H1 (cell line): ENCODE measurements at regions not wholly inside any gene's neighbourhood (a gene's known extent, or its start where the extent isn't known, plus 50 kb on each side); places are given as distances from the start of the nearest gene placed in this dataset.

Experiments
- CTCF ChIA-PET: fragments of 300-600 bp; sonication (Branson Sonifier 250); formaldehyde crosslinking; loops from one replicate; lab custom pipeline; 2021; ENCODE audit not compliant: partially characterized antibody; lab: Charles Lee
- POLR2A ChIA-PET: fragments of 300-600 bp; sonication (Branson Sonifier 250); formaldehyde crosslinking; loops from one replicate; lab custom pipeline; 2021; ENCODE audit warnings: inconsistent platforms; ENCODE audit not compliant: partially characterized antibody; lab: Charles Lee
- DNase-seq, 2 experiments: peaks; one replicate each; pipeline versions ENCODE4 v3.0.0 to v3.0.0-alpha.2; 2010 to 2022; ENCODE audit warnings: low spot score in 2 of 2, low read depth in 1 of 2, mixed read lengths in 1 of 2
- FAIRE-seq: peaks from 2 replicates; lab custom pipeline; 2011; peaks lifted over from hg19 to GRCh38; lab: Jason Lieb, UNC
- H2AFZ ChIP-seq: 2 replicates; pipeline ENCODE4 v1.8.1; 2012; ENCODE audit warnings: low read length, inconsistent platforms
- H2AK5ac ChIP-seq: 2 replicates; pipeline ENCODE4 v1.6.1; 2013; ENCODE audit warnings: low read depth, low read length
- H2BK120ac ChIP-seq: replicated peaks from 2 replicates; pipeline ENCODE3; 2013; ENCODE audit warnings: low read depth, low read length, inconsistent platforms
- H2BK12ac ChIP-seq: 2 replicates; pipeline ENCODE4 v1.6.1; 2013; ENCODE audit warnings: low read depth, low read length
- H2BK15ac ChIP-seq: 2 replicates; pipeline ENCODE4 v1.6.1; 2013; ENCODE audit warnings: low read length
- H2BK20ac ChIP-seq: 2 replicates; pipeline ENCODE4 v1.6.1; 2013; ENCODE audit warnings: low read length
- H2BK5ac ChIP-seq: 2 replicates; pipeline ENCODE4 v1.6.1; 2013; ENCODE audit warnings: low read depth, low read length
- H3K14ac ChIP-seq: 2 replicates; pipeline ENCODE4 v1.6.1; 2013; ENCODE audit warnings: inconsistent platforms; ENCODE audit not compliant: insufficient read length
- H3K18ac ChIP-seq: 2 replicates; pipeline ENCODE4 v1.6.1; 2013; ENCODE audit warnings: low read length; ENCODE audit errors: extremely low read depth
- H3K23ac ChIP-seq: 2 replicates; pipeline ENCODE4 v1.6.1; 2013; ENCODE audit warnings: inconsistent platforms; ENCODE audit not compliant: insufficient read length
- H3K23me2 ChIP-seq: 2 replicates; pipeline ENCODE4 v1.6.1; 2013; ENCODE audit warnings: low read depth, low read length
- H3K27ac ChIP-seq: 2 replicates; pipeline ENCODE4 v1.6.1; 2011; ENCODE audit warnings: low read depth, low read length, inconsistent platforms
- H3K27me3 ChIP-seq, 4 experiments: replicated peaks in 1 of 4; 1 replicate in 1 of 4; 2 replicates in 3 of 4; pipeline versions ENCODE4 v1.6.1 to v1.8.1; 2011 to 2013; ENCODE audit warnings: low read length in 3 of 4, mild to moderate bottlenecking in 3 of 4, inconsistent platforms in 2 of 4, mixed read lengths in 2 of 4, moderate library complexity in 1 of 4; ENCODE audit not compliant: control insufficient read depth in 3 of 4, insufficient read depth in 3 of 4; ENCODE audit errors: extremely low read depth in 1 of 4
- H3K36me3 ChIP-seq, 4 experiments: 2 replicates each; pipeline versions ENCODE4 v1.6.1 to v1.8.1; 2011 to 2013; ENCODE audit warnings: mild to moderate bottlenecking in 4 of 4, low read length in 3 of 4, moderate library complexity in 2 of 4, control low read depth in 1 of 4, inconsistent platforms in 1 of 4; ENCODE audit not compliant: insufficient read depth in 4 of 4, control insufficient read depth in 2 of 4
- H3K4ac ChIP-seq: replicated peaks from 2 replicates; pipeline ENCODE3; 2013; ENCODE audit warnings: low read length, low read depth, mixed read lengths, inconsistent platforms; ENCODE audit not compliant: insufficient read length
- H3K4me1 ChIP-seq, 4 experiments: replicated peaks in 1 of 4; 1 replicate in 1 of 4; 2 replicates in 3 of 4; pipeline versions ENCODE4 v1.6.1 to v1.8.1; 2011 to 2013; ENCODE audit warnings: low read length in 3 of 4, inconsistent platforms in 2 of 4, mixed read lengths in 1 of 4; ENCODE audit not compliant: insufficient read depth in 4 of 4, control insufficient read depth in 3 of 4
- H3K4me2 ChIP-seq, 2 experiments: 2 replicates each; pipeline versions ENCODE4 v1.6.1 to v1.8.1; 2011 to 2013; ENCODE audit warnings: low read depth in 2 of 2, low read length in 2 of 2, control low read depth in 1 of 2, inconsistent platforms in 1 of 2, mild to moderate bottlenecking in 1 of 2; ENCODE audit not compliant: insufficient read depth in 1 of 2
- H3K4me3 ChIP-seq, 4 experiments: fragments of 200-600, 300-600 bp in 1 of 4; sonication (generic), shearing (Covaris generic), sonication (Bioruptor Twin) in 1 of 4; 2 replicates each; pipeline versions ENCODE4 v1.5.1 to v1.8.1; 2011 to 2016; ENCODE audit warnings: low read length in 4 of 4, low read depth in 3 of 4, control low read depth in 2 of 4, inconsistent platforms in 2 of 4, mild to moderate bottlenecking in 2 of 4, mixed read lengths in 1 of 4, moderate library complexity in 1 of 4; ENCODE audit not compliant: insufficient read depth in 2 of 4; ENCODE audit errors: extremely low read depth in 1 of 4
- H3K56ac ChIP-seq: replicated peaks from 2 replicates; pipeline ENCODE3; 2013; ENCODE audit warnings: low read depth, mild to moderate bottlenecking, mixed read lengths, low read length, inconsistent platforms; ENCODE audit not compliant: insufficient read length
- H3K79me1 ChIP-seq: 2 replicates; pipeline ENCODE4 v1.6.1; 2013; ENCODE audit warnings: low read depth, low read length, control low read depth
- H3K79me2 ChIP-seq, 2 experiments: 2 replicates each; pipeline versions ENCODE4 v1.6.1 to v1.8.1; 2012 to 2013; ENCODE audit warnings: low read length in 2 of 2, mild to moderate bottlenecking in 2 of 2, inconsistent platforms in 1 of 2; ENCODE audit not compliant: insufficient read depth in 2 of 2, control insufficient read depth in 1 of 2
- H3K9ac ChIP-seq, 4 experiments: replicated peaks in 1 of 4; 1 replicate in 1 of 4; 2 replicates in 3 of 4; pipeline versions ENCODE4 v1.6.1 to v1.8.1; 2011 to 2013; ENCODE audit warnings: low read depth in 3 of 4, low read length in 3 of 4, control low read depth in 2 of 4, mild to moderate bottlenecking in 2 of 4, moderate library complexity in 2 of 4, inconsistent platforms in 1 of 4; ENCODE audit errors: extremely low read depth in 1 of 4
- H3K9me3 ChIP-seq, 2 experiments: 2 replicates each; pipeline versions ENCODE4 v1.6.1 to v1.8.1; 2012 to 2013; ENCODE audit warnings: mild to moderate bottlenecking in 2 of 2, moderate library complexity in 2 of 2, control low read depth in 1 of 2, inconsistent platforms in 1 of 2, low read depth in 1 of 2, low read length in 1 of 2, mixed read lengths in 1 of 2; ENCODE audit not compliant: insufficient read depth in 2 of 2
- H4K20me1 ChIP-seq, 2 experiments: replicated peaks in 1 of 2; 2 replicates each; pipeline versions ENCODE3 to v1.8.1; 2011 to 2013; ENCODE audit warnings: inconsistent platforms in 2 of 2, low read length in 2 of 2, mild to moderate bottlenecking in 1 of 2; ENCODE audit not compliant: insufficient read depth in 2 of 2, control insufficient read depth in 1 of 2
- H4K5ac ChIP-seq: 2 replicates; pipeline ENCODE4 v1.6.1; 2013; ENCODE audit warnings: low read length, low read depth, mixed read lengths, inconsistent platforms; ENCODE audit not compliant: insufficient read length
- H4K8ac ChIP-seq: 2 replicates; pipeline ENCODE4 v1.8.0; 2013; ENCODE audit warnings: mild to moderate bottlenecking, moderate library complexity, low read length, inconsistent platforms; ENCODE audit not compliant: insufficient read depth; ENCODE audit errors: extremely low read depth
- H4K91ac ChIP-seq: replicated peaks from 2 replicates; pipeline ENCODE3; 2013; ENCODE audit warnings: low read length, mixed read lengths, inconsistent platforms; ENCODE audit not compliant: insufficient read length
- CBX5 ChIP-seq: fragments of 300-800, 300-1000 bp; sonication (generic); IDR thresholded peaks from 2 replicates; pipeline ENCODE4 v1.7.1; 2016; ENCODE audit warnings: antibody characterized with exemption, low read length, low read depth
- GABPA ChIP-seq: IDR thresholded peaks from 2 replicates; pipeline ENCODE4 v1.6.1; 2011; ENCODE audit warnings: mild to moderate bottlenecking, low read length, moderate library complexity, borderline replicate concordance; ENCODE audit not compliant: insufficient read depth
- RBBP5 ChIP-seq: IDR thresholded peaks from 2 replicates; pipeline ENCODE4 v1.7.1; 2012; ENCODE audit warnings: low read depth, mild to moderate bottlenecking, inconsistent platforms, low read length, moderate library complexity, borderline replicate concordance
- SP2 ChIP-seq: IDR thresholded peaks from 2 replicates; pipeline ENCODE4 v1.6.1; 2012; ENCODE audit warnings: mild to moderate bottlenecking, low read length, inconsistent platforms
- SRF ChIP-seq: IDR thresholded peaks from 2 replicates; pipeline ENCODE4 v1.6.1; 2011; ENCODE audit warnings: mild to moderate bottlenecking, low read depth, low read length, moderate library complexity
- TBP ChIP-seq: IDR thresholded peaks from 2 replicates; pipeline ENCODE4 v1.6.1; 2011; ENCODE audit warnings: low read depth, low read length, improper control_type of control experiment
- WGBS, 2 experiments: shearing (Covaris generic) in 1 of 2; methylation state at CpG; one replicate each; pipeline versions ENCODE4 v1.1.6 to v1.1.7; 2013 to 2015; ENCODE audit warnings: low lambda C conversion rate in 2 of 2, mixed read lengths in 2 of 2, inconsistent platforms in 1 of 2, low coverage in 1 of 2, missing lambda C conversion rate in 1 of 2; ENCODE audit not compliant: insufficient replicate concordance in 2 of 2, insufficient coverage in 1 of 2, insufficient read length in 1 of 2; ENCODE audit errors: extremely low coverage in 1 of 2, missing lambda C conversion rate in 1 of 2; 5-methylcytosine and 5-hydroxymethylcytosine counted together
- TF ChIP-seq, protein P1 (sequence below): IDR thresholded peaks from 2 replicates; pipeline ENCODE4 v1.6.1; 2011; ENCODE audit warnings: low read length, improper control_type of control experiment

DNA sequence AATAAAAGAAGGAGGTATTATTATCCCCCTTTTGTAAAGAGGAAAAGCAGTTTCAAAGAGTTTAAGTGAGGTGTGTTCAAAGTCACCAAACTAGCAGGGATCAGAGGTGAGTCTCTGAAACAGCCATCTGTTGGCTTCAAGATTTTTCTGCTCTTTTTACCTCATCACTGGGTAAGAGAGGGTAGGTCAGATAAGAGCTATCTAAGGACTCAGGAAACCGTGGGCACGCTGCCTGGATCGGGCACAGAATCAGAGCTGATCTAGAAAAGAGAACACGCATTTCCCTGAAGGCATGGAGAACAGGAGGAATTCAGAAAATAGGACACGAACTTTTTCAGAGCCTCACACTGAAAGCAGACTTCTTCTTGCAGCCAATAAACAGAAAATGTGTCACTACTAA lies 65.8 kb upstream of the LY86 start:
- Histone ChIP-seq H3K56ac (no peak overlapping the region), H2BK15ac (no peak overlapping the region), H3K79me2 (no peaks in the 10 kb centered on the region), H3K4ac (no peak overlapping the region), H4K8ac (no peak overlapping the region), H3K9ac (no peak overlapping the region), H3K36me3 (no peaks in the 10 kb centered on the region), H4K20me1 (no peaks in the 10 kb centered on the region), H3K23ac (no peak overlapping the region), H2AFZ (no peak overlapping the region), H3K4me2 (no peak overlapping the region), H3K27ac (no peak overlapping the region), H3K18ac (no peak overlapping the region), H3K23me2 (no peaks in the 10 kb centered on the region), H3K27me3 (no peaks in the 10 kb centered on the region; a peak in 2 of 7 replicates), H4K5ac (no peak overlapping the region), H2AK5ac (no peak overlapping the region)
- 90% methylated on average over 5 of the region's 5 CpGs; no CpG with 5 or more reads in 1 of the 2 experiments for WGBS, 2 experiments
- no peak for DNase-seq
- FAIRE-seq = no peak
- no peak for TF ChIP-seq TBP
- TF ChIP-seq SRF = no peak
- TF ChIP-seq, protein P1, sequence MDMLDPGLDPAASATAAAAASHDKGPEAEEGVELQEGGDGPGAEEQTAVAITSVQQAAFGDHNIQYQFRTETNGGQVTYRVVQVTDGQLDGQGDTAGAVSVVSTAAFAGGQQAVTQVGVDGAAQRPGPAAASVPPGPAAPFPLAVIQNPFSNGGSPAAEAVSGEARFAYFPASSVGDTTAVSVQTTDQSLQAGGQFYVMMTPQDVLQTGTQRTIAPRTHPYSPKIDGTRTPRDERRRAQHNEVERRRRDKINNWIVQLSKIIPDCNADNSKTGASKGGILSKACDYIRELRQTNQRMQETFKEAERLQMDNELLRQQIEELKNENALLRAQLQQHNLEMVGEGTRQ = no peak
- no peak for TF ChIP-seq SP2
- no peak for TF ChIP-seq GABPA
- TF ChIP-seq CBX5 = no peak
- no peak for TF ChIP-seq RBBP5
- TF ChIP-seq, all 59 proteins: peak for 0
- Histone ChIP-seq H3K4me3 (no peak overlapping the region), H3K14ac (no peak overlapping the region), H2BK5ac (no peak overlapping the region), H3K4me1 (no peaks in the 10 kb centered on the region), H2BK120ac (no peak overlapping the region), H3K79me1 (no peaks in the 10 kb centered on the region), H3K9me3 (no peaks in the 10 kb centered on the region), H2BK20ac (no peak overlapping the region), H4K91ac (no peak overlapping the region), H2BK12ac (no peak overlapping the region)
- ChIA-PET CTCF (interaction anchor here (0.6 kb wide), 1 partner anchor 532 kb away, joined by 3 read pairs; no protein-coding TSS in a partner anchor), POLR2A (no interaction called here)
